SHP77 treated with DMSO at 0.1 percent for 48 hours (cell line): ENCODE measurements at regions not wholly inside any gene's neighbourhood (a gene's known extent, or its start where the extent isn't known, plus 50 kb on each side); places are given as distances from the start of the nearest gene placed in this dataset.
"Not testable (repeated sequence)": the region's sequence is repeated elsewhere in the genome, so short reads cannot be mapped to it uniquely, and the experiment has no call there.

Source experiments
- DNase-seq: peaks from one replicate; lab custom pipeline; 2025; lab: John Stamatoyannopoulos, UW

DNA sequence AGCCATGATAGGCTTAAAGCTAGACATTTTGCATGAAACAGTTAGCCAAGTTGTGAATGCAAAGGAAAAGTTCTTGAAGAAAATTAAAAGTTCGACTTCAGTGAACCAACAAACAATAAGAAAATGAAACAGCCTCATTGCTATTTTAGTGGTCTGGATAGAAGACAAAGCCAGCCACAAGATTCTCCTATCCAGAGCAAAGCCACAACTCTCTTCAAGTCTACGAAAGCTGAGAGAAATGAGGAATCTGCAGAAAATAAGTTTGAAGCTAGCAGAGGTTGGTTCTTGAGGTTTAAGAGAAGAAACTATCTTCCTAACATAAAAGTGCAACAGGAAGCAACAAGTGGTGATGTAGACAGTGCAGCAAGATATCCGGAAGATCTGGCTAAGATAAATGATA, 271.4 kb upstream of the GRM3 start:
- no peak for DNase-seq

DNA sequence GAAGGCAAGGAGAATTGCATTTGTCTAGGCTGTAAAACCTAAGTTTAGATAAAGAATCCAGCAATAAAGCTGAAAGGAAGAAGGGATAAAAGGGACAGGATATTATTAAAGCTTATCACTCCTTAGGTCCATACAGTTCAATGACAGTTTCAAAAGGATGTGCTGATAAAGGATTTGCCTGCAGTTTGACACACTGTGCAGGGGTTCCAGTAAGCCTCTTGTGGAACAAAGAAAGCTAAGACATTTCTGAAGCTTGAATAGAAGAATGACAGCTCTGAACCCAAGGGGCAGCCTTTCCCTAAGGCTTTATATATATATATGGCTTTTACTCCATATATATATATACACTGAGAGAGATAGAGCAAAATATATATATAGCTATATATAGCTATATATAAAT, 276.8 kb upstream of the GRM3 start:
- no peak for DNase-seq

DNA sequence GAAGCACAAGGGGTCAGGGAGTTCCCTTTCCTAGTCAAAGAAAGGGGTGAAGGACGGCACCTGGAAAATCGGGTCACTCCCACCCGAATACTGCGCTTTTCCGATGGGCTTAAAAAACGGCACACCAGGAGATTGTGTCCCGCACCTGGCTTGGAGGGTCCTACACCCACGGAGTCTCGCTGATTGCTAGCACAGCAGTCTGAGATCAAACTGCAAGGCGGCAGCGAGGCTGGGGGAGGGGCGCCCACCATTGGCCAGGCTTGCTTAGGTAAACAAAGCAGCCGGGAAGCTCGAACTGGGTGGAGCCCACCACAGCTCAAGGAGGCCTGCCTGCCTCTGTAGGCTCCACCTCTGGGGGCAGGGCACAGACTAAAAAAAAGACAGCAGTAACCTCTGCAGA, 303.3 kb upstream of the GRM3 start:
- DNase-seq, result not testable (repeated sequence)

GRCh38 chr7:86339051-86339450, 304.7 kb upstream of the GRM3 start:
- no peak for DNase-seq

DNA sequence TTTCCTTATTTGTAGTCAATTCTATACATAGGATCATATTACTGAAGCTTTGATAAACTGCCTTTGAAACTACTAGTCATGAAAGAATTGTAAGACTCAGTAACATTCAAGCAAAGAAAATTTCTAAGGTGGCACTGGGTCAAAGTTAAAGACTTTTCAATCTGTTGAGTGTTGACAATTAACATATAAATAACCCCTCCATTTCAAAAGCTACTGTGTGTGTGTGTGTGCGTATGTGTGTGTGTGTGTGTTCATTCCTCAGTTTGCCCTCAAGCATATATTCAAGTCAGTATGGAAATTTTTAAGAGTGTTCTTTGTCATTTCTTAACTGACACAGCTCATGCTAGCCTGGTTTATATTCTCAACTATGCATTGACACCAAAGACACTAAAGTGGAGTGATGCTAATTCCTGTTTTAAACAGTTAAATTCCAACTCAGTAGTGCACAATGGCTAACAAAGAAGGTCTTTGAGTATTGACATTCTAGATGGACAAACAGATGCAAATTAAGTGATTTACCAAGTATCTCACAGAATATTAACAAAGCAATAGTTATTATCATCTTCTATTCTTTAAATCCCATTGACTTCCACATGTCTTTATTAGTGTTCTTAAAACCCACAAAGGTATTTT, 314.8 kb upstream of the GRM3 start:
- no peak for DNase-seq

DNA sequence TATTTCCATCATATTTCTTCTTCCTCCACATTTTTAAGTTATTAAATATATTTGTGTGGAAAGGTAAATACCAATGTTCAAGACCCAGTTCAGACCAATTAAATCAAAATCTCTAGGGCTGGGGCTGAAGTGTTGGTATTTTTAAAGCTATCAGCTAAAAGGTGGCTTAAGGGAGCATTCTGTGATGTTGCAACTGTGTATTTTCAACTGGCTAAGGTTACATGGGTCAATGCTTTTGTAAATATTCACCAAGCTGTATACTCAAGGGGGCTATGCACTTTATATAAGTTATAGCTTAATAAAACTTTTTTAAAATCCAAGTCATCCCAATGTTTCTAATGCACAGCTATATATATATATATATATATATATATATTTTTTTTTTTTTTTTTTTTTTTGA, 316.9 kb upstream of the GRM3 start:
- no peak for DNase-seq

DNA sequence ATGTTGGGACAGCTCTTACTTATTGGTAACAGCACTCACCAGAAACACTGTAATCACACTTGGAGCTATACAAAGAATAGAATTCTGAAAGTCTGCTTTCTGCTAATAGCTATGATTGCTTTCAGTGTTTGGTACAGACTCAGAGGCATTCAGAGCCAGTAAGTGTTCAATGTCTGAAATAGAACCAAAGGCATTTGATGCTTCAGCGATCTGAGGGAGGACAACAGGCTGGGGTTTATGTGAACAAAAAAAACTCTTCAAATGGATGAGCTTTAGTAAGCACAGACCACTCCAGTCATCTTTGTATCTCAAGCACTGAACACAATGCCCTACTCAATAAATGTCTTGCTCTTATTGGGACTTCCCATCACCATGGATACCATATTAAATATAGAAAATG, 322.8 kb upstream of the GRM3 start:
- DNase-seq, result no peak

- no peak for DNase-seq
Measured at GRCh38 chr7:86320341-86320740, 323.4 kb upstream of the GRM3 start.

- DNase-seq, result no peak
Measured at GRCh38 chr7:86313842-86314241, 329.9 kb upstream of the GRM3 start.

- no peak for DNase-seq
Measured at GRCh38 chr7:86301301-86301700, 342.4 kb upstream of the GRM3 start.

- no peak for DNase-seq
Measured at GRCh38 chr7:86295526-86295925, 348.2 kb upstream of the GRM3 start.

DNA sequence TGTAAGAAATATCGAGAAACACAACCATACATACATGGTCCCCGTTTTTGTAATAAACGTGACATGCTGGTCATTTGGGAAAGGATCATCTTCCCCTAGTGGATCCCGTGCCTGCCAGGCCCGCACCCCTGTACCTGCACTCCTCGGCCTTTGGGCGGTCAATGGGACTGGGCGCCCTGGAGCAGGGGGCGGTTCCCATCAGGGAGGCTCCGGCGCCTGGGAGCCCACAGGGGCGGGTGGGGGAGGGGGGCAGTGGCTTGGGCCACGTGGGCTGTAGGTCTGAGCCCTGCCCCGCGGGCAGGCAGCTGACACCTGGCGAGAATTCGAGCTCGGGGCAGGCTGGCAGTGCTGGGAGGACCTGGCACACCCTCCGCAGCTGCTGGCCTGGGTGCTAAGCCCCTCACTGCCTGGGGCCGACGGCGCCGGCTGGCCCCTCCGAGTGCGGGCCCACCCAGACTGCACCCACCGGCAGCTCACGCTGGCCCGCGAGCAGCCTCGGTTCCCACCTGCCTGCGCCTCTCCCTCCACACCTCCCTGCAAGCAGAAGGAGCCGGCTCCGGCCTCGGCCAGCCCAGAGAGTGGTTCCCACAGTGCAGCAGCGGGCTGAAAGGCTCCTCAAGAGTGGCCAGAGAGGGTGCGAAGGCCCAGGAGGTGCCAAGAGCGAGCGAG, 361.6 kb upstream of the GRM3 start:
- DNase-seq, result no peak

GRCh38 chr7:86280150-86280549, 363.6 kb upstream of the GRM3 start:
- no peak for DNase-seq

- DNase-seq, result no peak
Measured at GRCh38 chr7:86262781-86263180, 380.9 kb upstream of the GRM3 start.

- DNase-seq, result no peak
Measured at GRCh38 chr7:86257894-86258293, 385.8 kb upstream of the GRM3 start.

- no peak for DNase-seq
Measured at GRCh38 chr7:86252406-86252805, 391.3 kb upstream of the GRM3 start.

GRCh38 chr7:86248977-86249376, 394.7 kb upstream of the GRM3 start:
- no peak for DNase-seq

GRCh38 chr7:86243171-86243570, 400.5 kb upstream of the GRM3 start:
- no peak for DNase-seq

DNA sequence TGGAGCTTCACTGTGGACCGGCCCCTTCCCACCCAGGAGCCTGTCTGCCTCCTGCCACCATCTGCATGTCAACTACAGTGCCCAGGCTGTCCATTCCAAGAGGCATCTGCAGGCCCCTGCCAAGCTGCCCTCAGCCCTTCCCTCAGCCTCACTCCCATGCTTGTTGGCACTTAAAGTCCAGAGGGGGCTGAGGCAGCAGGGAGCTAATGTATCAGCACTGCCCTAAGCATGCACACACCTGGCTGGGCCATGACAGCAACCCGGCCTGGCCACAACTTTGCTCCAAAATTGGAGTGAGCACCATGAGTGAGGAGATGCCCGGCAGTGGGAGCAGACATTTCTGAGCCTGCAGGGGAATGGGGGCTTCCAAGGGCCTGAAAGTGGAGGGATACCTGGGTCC, 417.5 kb upstream of the GRM3 start:
- DNase-seq, result no peak

GRCh38 chr7:86222806-86223205, 420.9 kb upstream of the GRM3 start:
- DNase-seq, result no peak

- DNase-seq, result no peak
Measured at GRCh38 chr7:86214734-86215133, 429.0 kb upstream of the GRM3 start.

DNA sequence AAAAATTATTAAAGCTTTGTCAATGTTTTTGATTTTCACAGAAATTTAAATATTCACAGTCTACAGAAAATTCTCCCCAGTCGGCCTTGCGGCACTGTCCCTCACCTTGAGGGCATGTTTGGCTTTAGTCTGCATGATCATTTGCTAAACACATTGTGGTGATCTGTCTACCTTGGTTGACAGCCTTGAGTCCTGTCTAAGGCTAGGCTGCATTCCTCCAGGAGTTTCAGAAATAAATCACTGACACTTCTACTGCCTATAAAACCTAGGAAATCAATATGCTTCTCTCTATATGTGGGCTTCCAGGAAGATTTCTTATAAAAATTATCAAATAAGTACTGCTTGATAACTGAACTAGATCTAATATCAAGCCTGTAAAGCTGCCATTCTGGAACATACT, 430.7 kb upstream of the GRM3 start:
- DNase-seq, result no peak

DNA sequence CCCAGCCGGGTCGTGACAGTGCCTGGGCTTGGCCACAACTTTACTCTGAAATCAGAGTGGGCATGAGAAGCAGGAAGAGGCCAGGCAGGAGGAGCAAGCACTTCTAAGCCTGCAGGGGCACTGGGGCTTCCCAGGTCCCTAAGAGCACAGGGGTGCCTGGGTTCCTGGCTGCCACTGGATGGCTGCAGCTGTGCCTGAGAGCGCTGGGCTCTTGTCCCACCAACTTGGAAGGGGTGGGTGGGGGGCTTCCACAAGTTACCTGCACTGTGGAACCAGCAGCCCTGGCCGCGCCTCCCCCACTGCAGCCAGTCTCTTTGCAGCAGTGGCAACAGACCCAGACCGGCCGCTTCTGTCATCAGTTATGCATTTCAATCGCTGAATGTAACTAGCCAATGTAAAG, 434.7 kb upstream of the GRM3 start:
- DNase-seq, result no peak

DNA sequence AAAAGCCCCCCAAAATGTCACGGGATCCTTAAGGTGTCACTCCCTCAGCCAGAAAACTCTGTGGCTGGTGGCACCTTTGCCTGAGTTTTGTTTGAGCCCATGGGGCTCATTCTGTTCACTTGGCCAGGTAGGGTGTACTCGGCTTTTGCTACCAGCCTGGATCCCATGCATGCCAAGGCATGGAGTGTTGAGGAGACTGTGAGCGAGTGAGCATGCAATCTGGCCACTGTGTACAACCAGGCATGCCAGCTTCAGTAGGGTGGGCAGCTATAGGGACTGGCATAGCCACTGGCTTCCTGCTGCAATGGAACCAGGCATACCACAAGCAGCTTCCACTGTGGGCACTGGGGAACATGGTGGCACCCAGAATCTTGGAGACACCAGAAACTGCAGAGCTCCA, 436.0 kb upstream of the GRM3 start:
- no peak for DNase-seq
